CD8-positive, alpha-beta memory T cell (primary cell): ENCODE measurements at regions not wholly inside any gene's neighbourhood (a gene's known extent, or its start where the extent isn't known, plus 50 kb on each side); places are given as distances from the start of the nearest gene placed in this dataset.
"Not testable (repeated sequence)": the region's sequence is repeated elsewhere in the genome, so short reads cannot be mapped to it uniquely, and the experiment has no call there.

Experiments
- CTCF ChIA-PET: fragments of 350-600 bp; sonication (Branson Sonifier 250); formaldehyde crosslinking; loops from one replicate; lab custom pipeline; 2021; ENCODE audit warnings: antibody characterized with exemption; lab: Charles Lee
- POLR2A ChIA-PET: fragments of 350-600 bp; sonication (Branson Sonifier 250); formaldehyde crosslinking; loops from one replicate; lab custom pipeline; 2021; ENCODE audit warnings: antibody characterized with exemption; lab: Charles Lee
- DNase-seq, 5 donors: peaks; one replicate each; pipeline versions ENCODE4 v3.0.0 to v3.0.0-alpha.2; 2020 to 2022; ENCODE audit warnings: mixed read lengths in 1 of 5
- H3K27ac ChIP-seq: one replicate; pipeline ENCODE4 v1.7.0; 2013; ENCODE audit warnings: low read depth, mild to moderate bottlenecking, low read length, moderate library complexity
- H3K27me3 ChIP-seq: 2 replicates; pipeline ENCODE4 v1.7.0; 2013; ENCODE audit warnings: low read length, mild to moderate bottlenecking; ENCODE audit not compliant: insufficient read depth, poor library complexity, severe bottlenecking
- H3K36me3 ChIP-seq: 2 replicates; pipeline ENCODE4 v1.7.0; 2013; ENCODE audit warnings: mild to moderate bottlenecking, low read length, moderate library complexity; ENCODE audit not compliant: insufficient read depth
- H3K4me1 ChIP-seq: 2 replicates; pipeline ENCODE4 v1.7.0; 2013; ENCODE audit warnings: mild to moderate bottlenecking, low read length, moderate library complexity; ENCODE audit not compliant: insufficient read depth
- H3K4me3 ChIP-seq: 2 replicates; pipeline ENCODE4 v1.7.0; 2013; ENCODE audit warnings: mild to moderate bottlenecking, low read length
- H3K9me3 ChIP-seq: 2 replicates; pipeline ENCODE4 v1.7.0; 2013; ENCODE audit warnings: mild to moderate bottlenecking, low read length
- H3K27ac Mint-ChIP-seq, 8 donors: one replicate each; pipeline ENCODE4 v1.8.0; 2020 to 2021; ENCODE audit warnings: mixed read lengths in 8 of 8, mild to moderate bottlenecking in 6 of 8, inconsistent platforms in 3 of 8, moderate library complexity in 3 of 8
- H3K27me3 Mint-ChIP-seq, 2 donors: one replicate each; pipeline ENCODE4 v1.8.0; 2020 to 2021; ENCODE audit warnings: mixed read lengths in 2 of 2, mild to moderate bottlenecking in 1 of 2, moderate library complexity in 1 of 2
- H3K36me3 Mint-ChIP-seq, 3 donors: one replicate each; pipeline ENCODE4 v1.8.0; 2020 to 2021; ENCODE audit warnings: mixed read lengths in 3 of 3, inconsistent platforms in 1 of 3, mild to moderate bottlenecking in 1 of 3
- H3K4me1 Mint-ChIP-seq, 3 donors: one replicate each; pipeline ENCODE4 v1.8.0; 2020 to 2021; ENCODE audit warnings: mixed read lengths in 3 of 3, inconsistent platforms in 1 of 3, mild to moderate bottlenecking in 1 of 3
- H3K4me3 Mint-ChIP-seq, 7 donors: one replicate each; pipeline ENCODE4 v1.8.0; 2020 to 2021; ENCODE audit warnings: mixed read lengths in 7 of 7, mild to moderate bottlenecking in 6 of 7, moderate library complexity in 4 of 7, inconsistent platforms in 2 of 7
- H3K9me3 Mint-ChIP-seq, 5 donors: one replicate each; pipeline ENCODE4 v1.8.0; 2020 to 2022; ENCODE audit warnings: mixed read lengths in 5 of 5, mild to moderate bottlenecking in 3 of 5, moderate library complexity in 2 of 5, inconsistent platforms in 1 of 5

- Histone ChIP-seq H3K27ac (no peak overlapping the region), H3K9me3 (no peaks in the 10 kb centered on the region), H3K4me3 (no peak overlapping the region), H3K4me1 (peaks cover 8% of the 10 kb centered on the region), H3K27me3 (no peaks in the 10 kb centered on the region), H3K36me3 (no peaks in the 10 kb centered on the region)
- ChIA-PET CTCF (interaction anchor here (1.4 kb wide), 1 partner anchor 52 kb away, joined by 3 read pairs; no protein-coding TSS in a partner anchor), POLR2A (no interaction called here)
- Mint-ChIP-seq H3K36me3 (peaks cover 0 to 2% (median 0%) of the 10 kb centered on the region in 3 donors), H3K9me3 (no peaks in the 10 kb centered on the region), H3K27ac (peak overlapping the region in 1 of 8 donors; percentile 93), H3K4me1 (peaks cover 25 to 65% (median 29%) of the 10 kb centered on the region in 3 donors), H3K4me3 (no peak overlapping the region), H3K27me3 (no peaks in the 10 kb centered on the region)
- DNase-seq: no peak
These were observed 169.0 kb upstream of the GRK3 start for GRCh38 chr22:25395468-25395867.

DNA sequence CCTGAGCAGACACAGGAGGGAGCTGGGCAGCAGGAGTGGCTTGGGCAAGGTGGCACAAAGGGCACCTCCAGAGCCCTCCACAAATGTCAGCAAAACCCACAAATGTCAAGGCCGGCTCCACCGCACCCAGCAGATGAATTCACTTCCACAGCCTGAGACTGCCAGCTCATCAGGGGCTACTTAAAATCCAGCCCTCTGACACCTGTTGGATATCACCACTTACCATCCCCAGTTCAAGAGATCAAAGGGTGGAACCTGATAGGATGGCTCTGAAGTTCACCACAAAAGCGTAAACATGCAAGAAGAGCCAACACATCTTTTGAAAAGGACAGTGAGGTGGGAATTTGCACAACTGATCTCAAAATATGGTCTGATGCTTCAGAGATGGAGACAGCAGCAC lies 168.6 kb upstream of the GRK3 start:
- Mint-ChIP-seq H3K27me3 (no peaks in the 10 kb centered on the region), H3K4me1 (peaks cover 25 to 61% (median 25%) of the 10 kb centered on the region in 3 donors), H3K27ac (peak overlapping the region in 1 of 8 donors; percentile 93), H3K4me3 (no peak overlapping the region), H3K9me3 (no peaks in the 10 kb centered on the region), H3K36me3 (peaks cover 0 to 2% (median 0%) of the 10 kb centered on the region in 3 donors)
- ChIA-PET CTCF (interaction anchor here (1.4 kb wide), 1 partner anchor 52 kb away, joined by 3 read pairs; no protein-coding TSS in a partner anchor), POLR2A (no interaction called here)
- no peak overlapping the region for H3K4me3 ChIP-seq
- H3K4me1 ChIP-seq: peaks cover 5% of the 10 kb centered on the region
- H3K9me3 ChIP-seq: no peaks in the 10 kb centered on the region
- DNase-seq: no peak
- H3K27ac ChIP-seq: no peak overlapping the region
- no peaks in the 10 kb centered on the region for H3K36me3 ChIP-seq
- H3K27me3 ChIP-seq: no peaks in the 10 kb centered on the region

DNA sequence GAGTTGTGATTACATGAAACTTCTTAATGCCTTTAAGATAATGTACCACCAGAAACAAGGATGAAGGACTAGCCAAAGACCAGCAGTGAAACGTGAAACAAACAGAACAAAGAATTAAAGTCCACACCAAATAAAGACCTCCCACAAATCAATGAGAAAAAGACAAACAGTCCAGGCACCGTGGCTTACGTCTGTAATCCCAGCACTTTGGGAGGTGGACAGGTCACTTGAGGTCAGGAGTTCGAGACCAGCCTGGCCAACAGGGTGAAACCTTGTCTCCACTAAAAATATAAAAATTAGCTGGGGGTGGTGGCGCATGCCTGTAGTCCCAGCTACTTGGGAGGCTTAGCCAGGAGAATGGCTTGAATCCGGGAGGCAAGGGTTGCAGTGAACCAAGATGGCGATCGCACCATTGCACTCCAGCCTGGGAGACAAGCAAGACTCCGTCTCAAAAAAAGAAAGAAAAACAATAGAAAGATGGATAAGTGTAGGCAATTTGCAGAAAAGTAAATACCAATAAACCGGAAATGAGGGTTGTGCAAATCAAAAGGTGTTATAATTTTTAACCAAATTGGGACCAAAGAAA lies 167.8 kb upstream of the GRK3 start:
- Mint-ChIP-seq H3K36me3 (peaks cover 0 to 2% (median 0%) of the 10 kb centered on the region in 3 donors), H3K9me3 (no peaks in the 10 kb centered on the region), H3K4me1 (peaks cover 27 to 61% (median 28%) of the 10 kb centered on the region in 3 donors), H3K27ac (peak overlapping the region in 1 of 8 donors; percentile 26), H3K4me3 (no peak overlapping the region), H3K27me3 (no peaks in the 10 kb centered on the region)
- Histone ChIP-seq H3K27ac (no peak overlapping the region), H3K4me3 (no peak overlapping the region), H3K9me3 (no peaks in the 10 kb centered on the region), H3K4me1 (peaks cover 5% of the 10 kb centered on the region), H3K27me3 (no peaks in the 10 kb centered on the region), H3K36me3 (no peaks in the 10 kb centered on the region)
- ChIA-PET CTCF (no interaction called here), POLR2A (no interaction called here)
- DNase-seq: no peak

- ChIA-PET CTCF (no interaction called here), POLR2A (no interaction called here)
- no peaks in the 10 kb centered on the region for H3K9me3 Mint-ChIP-seq
- Histone ChIP-seq H3K27me3 (no peaks in the 10 kb centered on the region), H3K4me3 (no peak overlapping the region), H3K27ac (no peak overlapping the region), H3K4me1 (peaks cover 14% of the 10 kb centered on the region), H3K9me3 (no peaks in the 10 kb centered on the region), H3K36me3 (no peaks in the 10 kb centered on the region)
- H3K36me3 Mint-ChIP-seq: peaks cover 0 to 2% (median 0%) of the 10 kb centered on the region in 3 donors
- H3K4me3 Mint-ChIP-seq: peak overlapping the region in 3 of 7 donors; percentile 12 to 23 (median 16)
- DNase-seq: no peak
- no peaks in the 10 kb centered on the region for H3K27me3 Mint-ChIP-seq
- H3K27ac Mint-ChIP-seq: peak overlapping the region in 1 of 8 donors; percentile 77
- H3K4me1 Mint-ChIP-seq: peaks cover 36 to 63% (median 36%) of the 10 kb centered on the region in 3 donors
These were observed 166.9 kb upstream of the GRK3 start for GRCh38 chr22:25397616-25398015.

DNA sequence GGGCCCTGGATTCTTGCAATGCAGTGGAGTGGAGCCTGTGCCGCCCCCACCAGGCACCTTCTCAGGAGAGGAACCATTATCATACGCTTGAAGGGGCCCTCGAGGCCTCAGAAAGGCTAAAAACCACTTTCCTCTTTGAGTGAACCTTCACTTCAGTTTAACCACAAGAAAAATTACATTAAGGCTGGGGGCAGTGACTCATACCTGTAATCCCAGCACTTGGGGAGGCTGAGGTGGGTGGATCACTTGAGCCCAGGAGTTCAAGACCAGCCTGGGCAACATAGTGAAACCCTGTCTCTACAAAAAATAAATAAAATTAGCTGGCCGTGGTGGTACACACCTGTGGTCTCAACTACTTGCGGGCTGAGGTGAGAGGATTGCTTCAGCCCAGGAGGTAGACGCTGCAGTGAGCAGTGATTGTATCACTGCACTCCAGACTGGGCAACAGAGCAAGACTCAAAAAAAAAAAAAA lies 165.8 kb upstream of the GRK3 start:
- peak overlapping the region in 1 of 8 donors; percentile 17 for H3K27ac Mint-ChIP-seq
- H3K27me3 ChIP-seq, H3K4me3 Mint-ChIP-seq, CTCF ChIA-PET, H3K9me3 Mint-ChIP-seq, H3K36me3 ChIP-seq, H3K36me3 Mint-ChIP-seq, H3K9me3 ChIP-seq, H3K4me3 ChIP-seq, H3K27ac ChIP-seq, DNase-seq, H3K27me3 Mint-ChIP-seq: not testable (repeated sequence)
- H3K4me1 Mint-ChIP-seq: peaks cover 42 to 72% (median 46%) of the 10 kb centered on the region in 3 donors
- H3K4me1 ChIP-seq: peaks cover 24% of the 10 kb centered on the region
- POLR2A ChIA-PET: interaction anchor here (0.7 kb wide), 1 partner anchor 205 kb away, joined by 3 read pairs; no protein-coding TSS in a partner anchor

- Histone ChIP-seq H3K27ac (no peak overlapping the region), H3K9me3 (no peaks in the 10 kb centered on the region), H3K27me3 (no peaks in the 10 kb centered on the region), H3K36me3 (no peaks in the 10 kb centered on the region), H3K4me1 (peaks cover 31% of the 10 kb centered on the region), H3K4me3 (no peak overlapping the region)
- CTCF ChIA-PET: no interaction called here
- peaks cover 49 to 76% (median 52%) of the 10 kb centered on the region in 3 donors for H3K4me1 Mint-ChIP-seq
- peaks cover 0 to 1% of the 10 kb centered on the region in 2 donors for H3K27me3 Mint-ChIP-seq
- H3K4me3 Mint-ChIP-seq: no peak overlapping the region
- no peaks in the 10 kb centered on the region for H3K9me3 Mint-ChIP-seq
- DNase-seq: no peak
- peaks cover 0 to 2% (median 2%) of the 10 kb centered on the region in 3 donors for H3K36me3 Mint-ChIP-seq
- POLR2A ChIA-PET: interaction anchor here (0.7 kb wide), 1 partner anchor 206 kb away, joined by 3 read pairs; no protein-coding TSS in a partner anchor
- peak overlapping the region in 1 of 8 donors; percentile 48 for H3K27ac Mint-ChIP-seq
These were observed 164.8 kb upstream of the GRK3 start for GRCh38 chr22:25399649-25400151.

GRCh38 chr22:25402160-25402500 lies 162.3 kb upstream of the GRK3 start:
- Histone ChIP-seq H3K4me3 (no peak overlapping the region), H3K9me3 (no peaks in the 10 kb centered on the region), H3K27ac (no peak overlapping the region), H3K27me3 (no peaks in the 10 kb centered on the region), H3K36me3 (no peaks in the 10 kb centered on the region), H3K4me1 (peaks cover 34% of the 10 kb centered on the region)
- peaks cover 0 to 1% of the 10 kb centered on the region in 2 donors for H3K27me3 Mint-ChIP-seq
- H3K9me3 Mint-ChIP-seq: no peaks in the 10 kb centered on the region
- peak overlapping the region in 7 of 8 donors; percentile 12 to 84 (median 53) for H3K27ac Mint-ChIP-seq
- H3K4me1 Mint-ChIP-seq: peaks cover 41 to 66% (median 45%) of the 10 kb centered on the region in 3 donors
- H3K36me3 Mint-ChIP-seq: peaks cover 0 to 2% (median 0%) of the 10 kb centered on the region in 3 donors
- DNase-seq: no peak
- H3K4me3 Mint-ChIP-seq: peak overlapping the region; percentile 20 to 92 (median 52)
- POLR2A ChIA-PET: no interaction called here
- CTCF ChIA-PET: no interaction called here
